GM12873 (cell line): ENCODE measurements at regions not wholly inside any gene's neighbourhood (a gene's known extent, or its start where the extent isn't known, plus 50 kb on each side); places are given as distances from the start of the nearest gene placed in this dataset.

Experiments used
- TF ChIP-seq, protein P1 (sequence below): IDR thresholded peaks from 2 replicates; pipeline ENCODE4 v1.5.1; 2012; ENCODE audit warnings: low read depth, mild to moderate bottlenecking, moderate library complexity, low read length, control low read depth; ENCODE audit not compliant: insufficient read depth; ENCODE audit errors: missing control alignments

DNA sequence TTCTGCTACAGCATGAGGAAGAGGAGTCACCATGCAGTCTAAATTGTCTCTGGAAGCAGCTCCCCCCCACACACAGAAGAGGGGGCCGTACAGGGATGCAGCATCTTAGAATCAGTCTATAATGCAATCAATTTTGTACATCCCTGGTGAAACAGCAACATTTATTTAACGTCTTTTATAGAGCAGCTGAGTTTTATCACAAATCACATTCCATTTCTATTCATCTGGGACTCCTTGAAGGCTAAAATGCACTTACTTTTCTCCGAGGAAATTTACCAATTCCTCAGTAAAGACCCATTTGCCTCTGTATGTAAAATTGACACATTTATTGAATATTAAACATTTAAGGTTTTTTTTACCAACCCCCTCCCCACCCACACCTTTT, 193.9 kb downstream of the PHETA1 start:
- TF ChIP-seq, protein P1, sequence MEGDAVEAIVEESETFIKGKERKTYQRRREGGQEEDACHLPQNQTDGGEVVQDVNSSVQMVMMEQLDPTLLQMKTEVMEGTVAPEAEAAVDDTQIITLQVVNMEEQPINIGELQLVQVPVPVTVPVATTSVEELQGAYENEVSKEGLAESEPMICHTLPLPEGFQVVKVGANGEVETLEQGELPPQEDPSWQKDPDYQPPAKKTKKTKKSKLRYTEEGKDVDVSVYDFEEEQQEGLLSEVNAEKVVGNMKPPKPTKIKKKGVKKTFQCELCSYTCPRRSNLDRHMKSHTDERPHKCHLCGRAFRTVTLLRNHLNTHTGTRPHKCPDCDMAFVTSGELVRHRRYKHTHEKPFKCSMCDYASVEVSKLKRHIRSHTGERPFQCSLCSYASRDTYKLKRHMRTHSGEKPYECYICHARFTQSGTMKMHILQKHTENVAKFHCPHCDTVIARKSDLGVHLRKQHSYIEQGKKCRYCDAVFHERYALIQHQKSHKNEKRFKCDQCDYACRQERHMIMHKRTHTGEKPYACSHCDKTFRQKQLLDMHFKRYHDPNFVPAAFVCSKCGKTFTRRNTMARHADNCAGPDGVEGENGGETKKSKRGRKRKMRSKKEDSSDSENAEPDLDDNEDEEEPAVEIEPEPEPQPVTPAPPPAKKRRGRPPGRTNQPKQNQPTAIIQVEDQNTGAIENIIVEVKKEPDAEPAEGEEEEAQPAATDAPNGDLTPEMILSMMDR, result no peak

DNA sequence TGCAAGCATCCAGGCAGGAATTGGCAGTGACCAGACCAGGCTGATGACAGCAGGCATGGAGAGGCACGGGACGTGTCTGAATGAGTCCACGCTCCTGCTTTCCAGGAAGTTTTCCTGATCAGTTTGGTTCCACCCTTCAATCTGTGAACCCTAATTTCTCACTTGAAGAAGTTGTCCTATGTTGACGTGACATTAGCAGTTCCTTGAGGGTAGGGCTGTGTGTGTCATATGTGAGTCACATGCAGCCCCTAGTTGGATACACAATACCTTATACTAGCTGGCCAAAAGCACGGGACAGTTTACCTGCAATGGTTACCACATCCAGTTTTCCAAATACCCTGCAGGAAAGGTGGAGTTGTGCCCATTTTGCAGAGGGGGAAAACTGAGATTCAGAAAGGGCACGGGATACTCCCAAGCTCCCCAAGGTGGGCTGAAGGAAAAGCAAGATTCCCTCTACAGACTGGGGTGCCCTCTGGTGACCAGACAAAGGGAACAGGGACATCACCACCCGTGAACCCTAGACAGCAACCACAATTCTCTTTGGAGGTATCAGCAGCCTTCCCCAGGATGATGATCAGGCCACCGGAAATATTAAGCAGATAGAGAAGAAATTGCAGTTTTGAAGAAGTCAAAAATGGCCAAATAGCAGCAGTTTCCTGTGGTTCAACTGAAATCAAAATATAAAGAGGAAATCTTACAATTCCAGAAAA, 194.5 kb downstream of the PHETA1 start:
- TF ChIP-seq, protein P1, result peak; percentile 55

DNA sequence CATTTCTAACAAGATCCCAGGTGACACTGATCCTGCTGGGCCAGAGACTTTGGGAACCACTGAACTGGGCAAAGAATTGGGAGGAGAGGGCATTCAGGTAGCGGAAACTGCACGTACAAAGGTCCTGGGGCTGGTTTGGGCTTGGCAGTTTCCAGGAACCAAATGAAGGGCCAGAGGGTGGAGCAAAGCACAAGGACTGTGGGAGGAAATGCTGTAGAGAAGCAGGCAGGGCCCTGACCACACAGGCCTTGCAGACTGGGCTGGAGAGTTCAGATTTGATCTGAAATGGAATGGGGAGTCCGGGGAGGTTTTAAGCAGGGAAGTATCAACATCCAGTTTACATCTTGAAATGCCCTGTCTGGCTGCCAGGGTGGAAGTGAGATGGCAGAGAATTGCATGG, 195.1 kb downstream of the PHETA1 start:
- TF ChIP-seq, protein P1, result no peak

DNA sequence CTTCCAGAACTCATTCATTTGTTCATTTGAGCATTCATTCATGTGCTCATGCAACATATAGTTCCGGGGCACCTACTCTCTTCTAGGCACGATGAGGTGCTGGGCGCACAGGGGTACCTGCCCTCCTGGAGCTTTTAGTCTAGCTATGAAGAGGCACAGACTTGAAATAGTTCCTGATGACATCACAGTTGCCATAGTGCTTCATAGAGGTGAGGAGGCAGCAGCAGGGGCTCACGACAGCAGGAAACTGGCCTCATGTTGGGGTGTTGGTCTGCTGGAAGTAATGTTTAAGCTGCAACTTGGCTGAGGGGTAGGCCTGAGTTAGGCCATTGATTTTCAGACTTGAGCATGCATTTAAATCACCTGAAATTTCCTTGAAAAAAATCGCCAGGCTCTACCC, 195.5 kb downstream of the PHETA1 start:
- TF ChIP-seq, protein P1, result no peak

DNA sequence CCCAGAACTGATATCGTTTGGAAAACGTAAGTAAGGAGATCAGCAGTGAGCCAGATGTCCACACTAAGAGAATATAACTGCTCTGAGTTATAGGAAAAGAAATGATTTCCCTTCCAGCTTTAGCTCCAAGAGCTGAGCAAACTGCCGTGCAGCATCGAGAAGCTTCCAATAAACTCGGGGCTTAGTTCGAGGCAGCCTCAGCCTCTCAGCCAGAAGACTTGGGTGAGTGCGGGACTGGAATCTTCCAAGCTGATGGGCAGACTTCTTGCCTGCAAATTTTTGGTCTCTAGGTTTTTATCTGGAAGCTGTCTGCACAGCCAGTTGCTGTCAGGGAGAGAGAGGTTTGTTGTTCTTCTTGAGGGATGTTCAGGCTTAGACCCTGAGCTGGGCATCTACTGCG, 196.1 kb downstream of the PHETA1 start:
- TF ChIP-seq, protein P1, result no peak

DNA sequence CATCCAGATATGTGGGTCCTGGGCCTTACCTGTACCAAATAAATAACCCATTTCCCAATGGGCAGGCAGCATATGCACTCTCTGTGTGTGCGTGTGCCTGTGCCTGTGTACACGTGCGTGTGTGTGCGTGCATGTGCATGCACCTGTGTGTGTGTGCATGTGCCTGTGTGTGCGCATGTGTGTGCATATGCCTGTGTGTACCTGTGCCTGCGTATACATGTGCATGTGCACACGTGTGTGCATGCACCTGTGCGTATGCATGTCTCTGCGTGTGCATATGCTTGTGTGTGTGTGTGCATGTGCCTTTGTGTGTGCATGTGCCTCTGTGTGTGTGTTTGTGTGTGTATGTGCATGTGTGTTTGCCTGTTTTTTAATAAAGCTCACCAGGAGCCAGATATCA, 197.1 kb downstream of the PHETA1 start:
- TF ChIP-seq, protein P1, result no peak

DNA sequence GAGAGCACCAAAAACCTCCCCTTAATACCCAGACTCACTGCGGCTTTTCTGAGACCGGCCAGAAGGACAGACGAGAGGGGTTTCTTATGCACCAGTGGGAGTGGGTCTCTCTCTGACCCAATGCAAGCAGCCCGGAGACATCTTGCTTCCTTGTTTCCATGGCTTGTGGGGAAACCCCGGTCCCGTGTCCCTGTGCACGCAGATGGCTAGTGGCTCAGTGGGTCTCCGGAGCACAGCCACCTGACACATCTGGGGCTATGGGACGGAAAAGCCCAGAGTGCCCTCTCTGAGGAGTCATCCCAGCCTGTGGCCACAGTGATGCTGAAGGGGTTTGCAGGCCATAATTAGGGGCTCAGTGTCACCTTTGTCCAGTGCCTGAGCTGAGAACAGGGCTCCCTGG, 197.6 kb downstream of the PHETA1 start:
- TF ChIP-seq, protein P1, result no peak
